Skeletal muscle tissue (tissue), 3 donors: ENCODE measurements at regions not wholly inside any gene's neighbourhood (a gene's known extent, or its start where the extent isn't known, plus 50 kb on each side); places are given as distances from the start of the nearest gene placed in this dataset.

Experiments
- H3K27ac ChIP-seq: one replicate; pipeline ENCODE4 v1.7.0; 2013; ENCODE audit warnings: mild to moderate bottlenecking, low read depth, low read length, inconsistent platforms
- H3K27me3 ChIP-seq, 3 donors: one replicate each; pipeline ENCODE4 v1.7.0; 2013; ENCODE audit warnings: low read length in 3 of 3; ENCODE audit not compliant: control insufficient read depth in 3 of 3, insufficient read depth in 3 of 3
- H3K36me3 ChIP-seq, 3 donors: one replicate each; pipeline ENCODE4 v1.7.0; 2013; ENCODE audit warnings: low read length in 3 of 3; ENCODE audit not compliant: control insufficient read depth in 3 of 3, insufficient read depth in 3 of 3
- H3K4me1 ChIP-seq, 3 donors: one replicate each; pipeline ENCODE4 v1.7.0; 2013; ENCODE audit warnings: low read length in 3 of 3, mild to moderate bottlenecking in 3 of 3; ENCODE audit not compliant: control insufficient read depth in 3 of 3, insufficient read depth in 3 of 3
- H3K4me3 ChIP-seq, 3 donors: one replicate each; pipeline ENCODE4 v1.7.0; 2013; ENCODE audit warnings: low read length in 3 of 3
- H3K9ac ChIP-seq, 3 donors: one replicate each; pipeline ENCODE4 v1.7.0; 2013; ENCODE audit warnings: low read length in 3 of 3, mild to moderate bottlenecking in 3 of 3, moderate library complexity in 2 of 3, low read depth in 1 of 3
- H3K9me3 ChIP-seq, 3 donors: one replicate each; pipeline ENCODE4 v1.7.0; 2013; ENCODE audit warnings: low read length in 3 of 3; ENCODE audit not compliant: control insufficient read depth in 3 of 3
- donor health status: Osteomylitis.

DNA sequence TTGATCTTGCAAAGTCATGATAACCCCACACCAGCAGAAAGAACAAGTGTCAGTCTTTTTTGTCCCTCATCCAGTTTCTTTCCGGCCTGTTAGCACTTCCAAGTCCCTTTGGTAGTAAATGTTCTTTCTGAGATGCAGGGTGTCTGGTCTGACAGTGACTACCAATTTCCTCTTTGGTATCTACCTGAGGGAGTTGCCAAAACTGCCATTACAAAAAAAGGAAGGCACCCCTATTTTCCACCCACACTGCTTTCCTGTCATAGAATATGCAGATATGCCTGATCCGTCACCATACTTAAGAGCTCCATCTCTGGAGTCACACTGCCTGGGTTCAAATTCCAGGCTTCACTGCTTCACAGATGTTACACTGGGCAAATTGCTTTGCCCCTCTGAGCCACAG lies 72.4 kb downstream of the ZNF281 start:
- Histone ChIP-seq H3K9ac (no peak overlapping the region), H3K4me1 (no peaks in the 10 kb centered on the region), H3K4me3 (no peak overlapping the region), H3K36me3 (no peaks in the 10 kb centered on the region), H3K27me3 (no peaks in the 10 kb centered on the region), H3K9me3 (no peaks in the 10 kb centered on the region), H3K27ac (no peak overlapping the region)

DNA sequence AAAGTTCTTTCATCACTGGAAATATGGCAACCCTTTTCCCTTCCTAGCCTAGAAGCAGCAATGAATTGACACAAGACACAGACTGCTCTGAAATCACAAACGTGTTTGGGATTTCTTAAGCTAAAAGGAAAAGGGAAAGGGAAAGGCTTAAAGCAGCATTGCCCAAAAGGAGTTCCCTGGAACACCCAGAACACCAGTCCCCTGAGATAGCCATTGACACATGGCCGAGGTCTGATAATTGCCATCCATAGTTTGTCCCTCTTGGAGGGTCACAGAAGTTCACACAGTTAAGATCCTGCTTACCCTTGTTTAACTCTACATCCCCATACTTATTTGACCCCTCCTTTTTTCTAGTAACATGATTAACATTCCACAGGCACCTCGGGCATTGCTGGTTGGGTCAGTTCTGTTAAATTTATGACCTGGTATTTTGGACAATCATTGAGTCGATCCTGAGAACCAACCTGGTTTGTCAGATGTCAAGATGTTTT lies 72.9 kb downstream of the ZNF281 start:
- no peaks in the 10 kb centered on the region for H3K9me3 ChIP-seq
- no peak overlapping the region for H3K9ac ChIP-seq
- H3K4me3 ChIP-seq, result no peak overlapping the region
- H3K27me3 ChIP-seq, result no peaks in the 10 kb centered on the region
- no peak overlapping the region for H3K27ac ChIP-seq
- H3K4me1 ChIP-seq, result no peaks in the 10 kb centered on the region
- no peaks in the 10 kb centered on the region for H3K36me3 ChIP-seq

DNA sequence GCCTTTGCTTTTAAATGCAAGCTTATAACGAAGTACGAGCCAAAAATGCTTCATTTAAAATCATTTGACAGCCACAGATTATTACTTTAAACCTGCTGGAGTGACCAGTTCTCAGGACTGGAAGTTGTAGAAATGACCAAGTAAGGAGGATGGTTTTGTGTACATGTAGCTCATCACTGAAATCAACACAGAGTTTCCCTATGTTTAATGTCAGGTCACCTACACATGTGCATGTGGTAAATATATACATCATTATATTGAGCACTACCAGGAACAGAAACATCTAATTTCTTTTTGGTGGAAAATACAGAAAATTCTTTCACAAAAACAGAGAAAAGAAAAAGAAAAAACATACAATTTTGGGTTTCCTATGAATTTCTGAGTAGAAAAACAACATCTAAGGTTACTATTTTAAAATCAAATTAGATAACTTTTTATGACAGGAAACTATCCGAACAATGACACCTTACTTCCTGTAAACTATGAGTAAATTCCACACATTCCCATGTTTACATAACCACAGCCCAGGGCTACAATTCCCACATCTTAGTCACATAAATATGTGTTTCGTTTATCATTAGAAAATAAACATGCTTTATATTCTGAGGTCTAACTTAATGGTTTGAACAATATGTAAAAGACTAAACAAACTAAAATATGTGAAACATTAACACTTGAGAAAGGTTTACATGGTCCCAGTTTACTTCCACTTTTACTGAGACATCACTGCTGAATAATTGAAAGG lies 73.6 kb downstream of the ZNF281 start:
- Histone ChIP-seq H3K9ac (no peak overlapping the region), H3K4me3 (no peak overlapping the region), H3K36me3 (no peaks in the 10 kb centered on the region), H3K9me3 (no peaks in the 10 kb centered on the region), H3K4me1 (no peaks in the 10 kb centered on the region), H3K27ac (no peak overlapping the region), H3K27me3 (no peaks in the 10 kb centered on the region)

DNA sequence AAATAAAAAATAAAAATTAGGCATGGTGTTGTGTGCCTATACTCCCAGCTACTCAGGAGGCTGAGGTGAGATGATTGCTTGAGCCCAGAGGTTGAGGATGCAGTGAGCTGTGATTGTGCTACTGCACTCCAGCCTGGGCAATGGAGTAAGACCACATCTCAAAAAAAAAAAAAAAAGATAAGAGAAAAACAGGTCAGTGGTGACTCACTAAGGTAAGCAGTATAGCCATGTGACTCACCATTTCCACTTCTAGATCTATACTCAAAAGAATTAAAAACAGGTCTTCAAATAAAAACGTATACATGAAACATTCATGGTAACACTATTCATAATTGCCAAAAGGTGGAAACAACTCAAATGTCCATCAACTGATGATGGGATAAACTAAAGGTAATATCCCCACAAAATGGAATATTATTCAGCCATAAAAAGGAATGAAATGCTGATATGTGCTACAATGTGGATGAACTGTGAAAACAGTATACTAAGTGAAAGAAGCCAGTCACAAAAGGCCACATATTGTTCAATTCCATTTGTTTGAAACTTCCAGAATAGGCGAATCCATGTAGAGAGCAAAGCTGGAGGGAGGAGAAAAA lies 75.1 kb downstream of the ZNF281 start:
- Histone ChIP-seq H3K27me3 (no peaks in the 10 kb centered on the region), H3K4me3 (no peak overlapping the region), H3K9ac (no peak overlapping the region), H3K27ac (no peak overlapping the region), H3K36me3 (no peaks in the 10 kb centered on the region), H3K9me3 (no peaks in the 10 kb centered on the region), H3K4me1 (no peaks in the 10 kb centered on the region)

DNA sequence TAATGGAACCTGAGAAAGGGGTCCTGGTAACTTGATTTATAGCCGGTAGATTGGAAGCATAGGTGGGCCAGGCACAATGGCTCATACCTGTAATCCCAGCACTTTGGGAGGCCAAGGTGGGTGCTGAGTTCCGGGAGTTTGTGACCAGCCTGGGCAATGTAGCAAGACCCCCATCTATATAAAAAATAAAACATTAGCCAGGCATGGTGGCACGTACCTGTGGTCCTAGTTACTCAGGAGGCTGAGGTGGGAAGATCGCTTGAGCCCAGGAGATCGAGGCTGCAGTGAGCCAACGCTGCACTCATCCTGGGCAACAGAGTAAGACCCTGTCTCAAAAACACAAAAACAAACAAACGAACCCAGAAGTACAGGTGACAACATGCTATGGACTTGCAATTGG lies 76.5 kb downstream of the ZNF281 start:
- H3K27me3 ChIP-seq, result no peaks in the 10 kb centered on the region
- no peaks in the 10 kb centered on the region for H3K4me1 ChIP-seq
- H3K36me3 ChIP-seq, result no peaks in the 10 kb centered on the region
- H3K27ac ChIP-seq, result no peak overlapping the region
- no peak overlapping the region for H3K9ac ChIP-seq
- no peaks in the 10 kb centered on the region for H3K9me3 ChIP-seq
- H3K4me3 ChIP-seq, result no peak overlapping the region

DNA sequence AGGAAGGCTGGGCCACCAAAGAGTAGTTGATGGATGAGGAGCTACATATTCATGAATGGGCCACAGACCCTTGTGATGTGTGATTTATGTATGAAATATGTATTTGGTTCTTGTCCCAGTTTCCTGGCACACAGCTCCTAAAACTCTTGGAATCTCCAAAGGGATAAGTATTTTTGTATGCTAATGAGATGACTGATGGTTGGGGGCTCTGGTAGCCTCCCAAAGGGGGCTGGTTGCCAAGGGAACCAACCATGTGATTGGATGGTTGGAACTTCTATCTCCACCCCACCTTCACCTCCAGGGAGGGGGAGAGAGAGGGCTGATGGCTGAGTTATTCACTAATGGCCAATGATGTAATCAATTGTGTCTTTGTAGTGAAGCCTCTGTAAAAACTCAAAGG lies 77.1 kb downstream of the ZNF281 start:
- H3K9ac ChIP-seq, result no peak overlapping the region
- H3K4me1 ChIP-seq, result no peaks in the 10 kb centered on the region
- H3K9me3 ChIP-seq, result no peaks in the 10 kb centered on the region
- no peaks in the 10 kb centered on the region for H3K27me3 ChIP-seq
- no peaks in the 10 kb centered on the region for H3K36me3 ChIP-seq
- H3K4me3 ChIP-seq, result no peak overlapping the region
- H3K27ac ChIP-seq, result no peak overlapping the region

DNA sequence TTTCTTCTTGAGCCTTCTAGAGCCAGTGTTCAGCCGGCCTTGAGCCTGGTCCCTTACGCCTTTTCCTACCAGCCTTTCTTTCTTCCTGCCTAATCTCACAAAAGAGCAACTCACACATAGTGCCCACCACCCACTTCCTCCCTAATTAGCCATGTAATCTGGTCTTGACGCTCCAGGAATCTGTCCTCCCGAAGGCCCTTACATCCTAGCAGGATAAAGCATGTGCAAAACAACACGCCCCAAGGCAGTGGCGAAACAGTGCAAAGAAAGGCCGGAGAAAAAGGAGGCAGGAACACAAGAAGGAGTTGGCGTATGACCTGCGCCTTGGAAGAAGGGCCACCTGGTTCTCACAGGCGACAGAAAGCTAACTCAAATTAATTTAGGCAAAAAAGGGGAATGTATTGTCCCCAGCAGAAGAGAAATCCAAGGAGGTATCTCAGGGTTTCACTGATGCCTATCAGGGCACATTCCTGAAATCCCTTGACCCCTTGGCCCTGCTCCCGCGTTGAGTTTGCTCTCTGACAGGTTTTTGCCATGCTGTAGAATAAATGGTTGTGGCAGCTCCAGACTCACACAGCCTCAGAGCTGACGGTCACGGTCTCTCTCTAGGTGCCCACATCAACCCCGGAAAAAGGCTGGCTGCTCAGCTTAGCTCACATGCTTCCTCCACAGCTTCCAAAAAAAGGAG lies 79.0 kb downstream of the ZNF281 start:
- no peaks in the 10 kb centered on the region for H3K36me3 ChIP-seq

DNA sequence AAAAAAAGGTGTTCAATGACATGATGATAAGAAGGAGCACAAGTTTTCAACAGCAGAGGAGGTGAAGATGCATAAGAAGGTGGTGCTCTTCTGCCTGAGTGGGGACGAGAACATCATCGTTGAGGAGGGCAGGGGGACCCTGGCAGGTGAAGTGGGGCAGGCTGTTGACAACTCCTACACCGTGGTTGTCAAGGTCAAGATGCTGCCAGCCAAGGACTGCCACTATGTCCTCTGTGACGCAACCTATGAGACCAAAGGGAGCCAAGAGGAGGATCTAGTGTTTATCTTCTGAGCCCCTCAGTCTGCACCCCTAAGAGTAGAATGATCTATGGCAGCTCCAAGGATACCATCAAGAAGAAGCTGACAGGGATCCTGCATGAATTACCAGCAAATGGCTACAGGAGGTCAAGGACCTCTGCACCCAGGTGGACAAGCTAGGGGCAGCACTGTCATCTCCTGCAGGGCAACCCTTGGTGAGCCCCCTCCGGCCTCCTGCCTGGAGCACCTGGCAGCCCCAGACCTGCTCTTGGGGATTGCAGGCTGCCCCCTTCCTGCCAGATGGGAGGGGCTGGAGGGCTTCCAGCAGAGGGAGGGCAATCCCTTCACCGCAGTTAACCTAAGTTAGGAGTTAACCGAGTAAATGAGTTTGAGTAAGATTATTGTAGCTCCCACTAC lies 80.5 kb downstream of the ZNF281 start:
- Histone ChIP-seq H3K9ac (no peak overlapping the region), H3K27ac (no peak overlapping the region), H3K9me3 (peaks cover 0 to under 1% (median 0%) of the 10 kb centered on the region in 3 donors), H3K27me3 (no peaks in the 10 kb centered on the region), H3K36me3 (no peaks in the 10 kb centered on the region), H3K4me3 (no peak overlapping the region), H3K4me1 (no peaks in the 10 kb centered on the region)

More for the DNA sequence above, 79.0 kb downstream of the ZNF281 start:
- no peaks in the 10 kb centered on the region for H3K4me1 ChIP-seq
- no peaks in the 10 kb centered on the region for H3K9me3 ChIP-seq
- H3K4me3 ChIP-seq, result no peak overlapping the region
- no peaks in the 10 kb centered on the region for H3K27me3 ChIP-seq
- H3K27ac ChIP-seq, result no peak overlapping the region
- H3K9ac ChIP-seq, result no peak overlapping the region

DNA sequence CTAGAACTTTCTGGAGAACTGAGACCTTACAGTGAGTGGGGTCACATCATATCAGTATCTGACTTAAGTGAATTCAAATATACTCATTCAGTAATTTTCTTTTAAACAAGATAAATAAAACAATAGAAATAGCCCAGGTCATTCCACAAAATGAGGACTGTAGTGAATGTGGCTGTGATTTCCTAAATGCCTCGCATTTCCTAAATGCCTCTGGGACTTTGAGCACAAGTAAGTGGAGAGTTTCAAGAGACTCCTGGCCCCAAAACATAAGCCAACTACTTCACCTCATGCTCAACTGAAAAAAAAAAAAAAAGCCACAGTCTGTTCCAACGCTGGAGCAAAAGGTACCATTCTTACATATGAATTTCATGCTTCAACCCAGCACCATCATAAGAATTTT lies 81.5 kb downstream of the ZNF281 start:
- peaks cover 0 to 6% (median 0%) of the 10 kb centered on the region in 3 donors for H3K9me3 ChIP-seq
- H3K4me1 ChIP-seq, result no peaks in the 10 kb centered on the region
- no peak overlapping the region for H3K4me3 ChIP-seq
- H3K27me3 ChIP-seq, result peaks cover 0 to 4% (median 0%) of the 10 kb centered on the region in 3 donors
- no peak overlapping the region for H3K9ac ChIP-seq
- H3K36me3 ChIP-seq, result no peaks in the 10 kb centered on the region
- no peak overlapping the region for H3K27ac ChIP-seq
